SKM-1 treated with dmso at 0.1 percent for 144 hours (cell line): ENCODE measurements at regions not wholly inside any gene's neighbourhood (a gene's known extent, or its start where the extent isn't known, plus 50 kb on each side); places are given as distances from the start of the nearest gene placed in this dataset.

Experiments used
- DNase-seq: peaks from one replicate; lab custom pipeline; 2025; ENCODE audit not compliant: unreplicated experiment; lab: John Stamatoyannopoulos, UW

GRCh38 chr5:26237489-26237888 lies 800.9 kb downstream of the CDH9 start:
- DNase-seq: no peak

DNA sequence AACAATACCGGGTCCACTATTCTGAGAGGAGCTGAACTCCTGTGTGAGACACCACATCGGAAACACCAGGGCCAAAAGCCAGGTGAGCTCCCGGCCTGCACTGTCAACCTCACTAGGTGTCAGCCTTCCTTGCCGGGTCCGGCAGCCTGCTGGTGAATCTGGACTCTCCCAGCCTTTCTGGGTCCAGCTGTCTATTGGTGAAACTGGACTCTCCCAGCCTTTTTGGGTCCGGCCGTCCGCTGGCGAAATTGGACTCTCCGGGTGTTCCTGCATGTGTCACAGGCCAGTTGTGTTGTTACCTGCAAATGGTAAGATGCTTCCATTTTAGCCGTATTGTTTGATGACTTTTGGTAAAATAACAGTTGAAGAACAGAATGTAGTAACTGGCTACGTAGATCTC lies 801.5 kb downstream of the CDH9 start:
- no peak for DNase-seq

GRCh38 chr5:26232706-26233105 lies 805.7 kb downstream of the CDH9 start:
- DNase-seq: no peak

- no peak for DNase-seq
These were observed 807.1 kb downstream of the CDH9 start for GRCh38 chr5:26231316-26231715.

DNA sequence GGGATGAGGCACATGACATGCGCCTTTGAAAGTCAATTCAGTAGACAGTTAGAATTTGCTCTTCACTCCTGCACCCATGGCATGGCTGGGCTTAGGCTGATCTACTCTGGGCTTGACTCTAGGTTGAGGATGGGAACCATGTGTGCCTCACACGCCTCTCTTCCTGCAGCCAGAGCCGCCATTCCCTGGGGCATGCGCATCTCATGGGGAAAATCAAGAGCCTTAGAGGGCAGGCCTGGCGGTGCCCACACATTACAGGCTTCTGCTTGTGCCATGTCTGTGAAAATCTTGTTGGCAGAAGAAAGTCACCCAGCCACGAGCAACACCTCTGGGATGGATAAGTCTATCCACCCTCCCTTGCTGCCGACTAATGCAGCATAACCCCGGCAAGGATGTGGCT lies 808.5 kb downstream of the CDH9 start:
- DNase-seq: no peak

GRCh38 chr5:26227245-26227644 lies 811.1 kb downstream of the CDH9 start:
- DNase-seq: no peak

DNA sequence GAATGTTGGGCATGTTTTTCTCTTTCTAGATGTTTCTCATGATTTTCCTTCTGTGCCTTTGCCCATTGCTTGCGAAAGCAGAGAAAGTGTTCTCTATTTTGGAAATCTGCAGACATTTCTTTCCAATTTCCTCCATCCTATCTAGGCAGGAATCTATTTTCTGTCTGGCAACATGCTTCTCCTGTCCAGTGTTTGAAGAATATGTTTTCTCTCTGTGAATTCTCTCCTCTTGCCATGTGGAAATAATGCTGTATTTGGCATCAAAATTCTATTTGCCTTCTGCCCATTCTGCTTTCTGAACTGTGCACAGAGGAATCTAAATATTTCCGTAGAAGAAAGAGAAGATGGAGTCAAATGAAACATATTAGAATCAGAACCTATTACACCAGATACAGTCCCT lies 833.3 kb downstream of the CDH9 start:
- DNase-seq: no peak

- no peak for DNase-seq
These were observed 844.8 kb downstream of the CDH9 start for GRCh38 chr5:26193626-26194025.

DNA sequence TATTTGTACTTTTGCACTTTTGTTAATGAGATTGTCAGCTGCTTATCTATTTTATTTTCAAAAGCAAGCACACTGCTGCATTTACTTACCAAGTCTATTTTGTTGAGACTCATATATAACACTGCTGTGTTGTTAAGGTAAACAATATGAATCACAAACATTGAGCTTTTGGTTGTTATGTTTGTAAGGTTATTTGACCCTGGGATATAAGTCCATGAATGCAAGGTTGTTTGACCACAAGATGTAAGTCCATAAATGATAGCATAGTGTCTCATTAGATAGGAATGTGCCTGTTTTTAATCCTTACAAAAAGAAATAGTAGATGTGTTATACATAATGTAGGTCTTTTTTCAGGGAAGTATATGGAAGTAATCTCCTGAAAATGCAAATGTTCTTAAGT lies 845.9 kb downstream of the CDH9 start:
- no peak for DNase-seq

- no peak for DNase-seq
These were observed 856.8 kb downstream of the CDH9 start for GRCh38 chr5:26181582-26181981.

- DNase-seq: no peak
These were observed 889.7 kb downstream of the CDH9 start for GRCh38 chr5:26148569-26149107.

DNA sequence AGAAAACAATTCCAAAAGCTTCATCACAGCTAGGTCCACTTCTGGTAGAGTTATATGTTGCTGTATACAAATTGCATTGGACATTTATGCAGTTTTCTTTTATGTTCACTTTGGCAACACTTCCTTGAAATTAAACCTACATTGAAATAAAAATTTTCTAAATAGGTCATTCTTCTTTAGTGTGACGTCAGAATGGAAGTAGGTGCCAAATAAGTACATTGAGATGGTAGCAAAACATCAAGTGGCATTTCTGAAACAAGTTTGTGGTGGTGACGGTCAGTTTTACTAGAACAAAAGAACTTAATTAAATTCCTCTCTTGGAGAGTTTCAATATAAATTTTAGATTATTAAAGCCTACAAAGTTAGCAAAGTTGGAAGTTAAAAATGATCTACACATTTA lies 895.1 kb downstream of the CDH9 start:
- no peak for DNase-seq

GRCh38 chr5:26121338-26121737 lies 917.0 kb downstream of the CDH9 start:
- DNase-seq: no peak

- no peak for DNase-seq
These were observed 934.2 kb downstream of the CDH9 start for GRCh38 chr5:26104175-26104574.

GRCh38 chr5:26060212-26060611 lies 978.2 kb downstream of the CDH9 start:
- DNase-seq: no peak

DNA sequence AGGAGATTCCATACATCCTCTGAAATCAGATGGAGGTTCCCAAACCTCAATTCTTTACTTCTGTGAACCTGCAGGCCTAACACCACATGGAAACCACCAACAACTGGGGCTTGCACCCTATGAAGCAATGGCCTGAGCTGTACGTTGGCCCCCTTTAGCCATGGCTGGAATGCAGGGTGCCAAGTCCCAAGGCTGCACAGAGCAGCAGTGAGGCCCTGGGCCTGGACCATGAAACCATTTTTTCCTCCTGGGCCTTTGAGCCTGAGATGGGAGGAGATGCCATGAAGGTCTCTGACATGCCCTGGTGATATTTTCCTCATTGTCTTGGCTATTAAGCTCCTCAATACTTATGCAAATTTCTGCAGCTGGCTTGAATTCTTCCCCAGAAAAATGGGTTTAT lies 983.8 kb downstream of the CDH9 start:
- no peak for DNase-seq

DNA sequence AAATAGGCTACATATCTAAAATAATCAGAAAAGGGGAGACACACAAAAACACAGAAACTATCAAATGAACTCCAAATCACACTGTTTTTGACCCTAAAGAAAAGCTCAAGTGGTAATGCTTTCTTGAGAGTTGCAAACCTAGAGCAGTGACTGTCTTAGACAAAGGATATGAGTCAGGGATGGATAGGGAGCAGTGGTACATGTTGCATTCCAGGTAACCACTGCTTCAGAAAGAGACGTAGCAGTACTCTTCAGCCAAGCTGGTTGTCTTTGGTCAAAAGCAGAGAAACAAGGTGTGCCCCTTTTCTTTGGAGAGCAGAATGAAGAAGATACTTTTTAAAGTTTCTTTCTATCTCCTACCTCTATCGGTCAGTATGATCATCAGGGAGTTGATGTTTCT lies 1003.6 kb downstream of the CDH9 start:
- DNase-seq: no peak

DNA sequence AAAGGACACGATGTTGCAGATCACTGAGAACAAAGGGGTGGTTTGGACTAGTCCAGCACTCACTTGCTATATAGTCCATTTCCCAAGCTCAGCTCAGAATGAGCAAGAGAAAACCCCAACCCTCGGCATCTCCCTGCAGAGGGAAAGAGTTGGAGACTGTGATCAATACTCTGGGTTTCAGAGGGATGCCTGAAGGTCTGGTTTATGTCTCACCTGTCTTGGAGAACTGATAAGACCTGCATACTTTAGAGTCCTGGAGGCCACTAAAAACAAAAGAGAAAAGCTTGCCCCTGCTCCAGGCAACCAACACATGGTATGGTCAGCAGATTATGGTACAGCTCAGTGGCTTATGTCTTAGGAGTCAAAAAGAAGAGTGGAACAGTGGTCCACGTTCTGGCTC lies 1006.9 kb downstream of the CDH9 start:
- no peak for DNase-seq

DNA sequence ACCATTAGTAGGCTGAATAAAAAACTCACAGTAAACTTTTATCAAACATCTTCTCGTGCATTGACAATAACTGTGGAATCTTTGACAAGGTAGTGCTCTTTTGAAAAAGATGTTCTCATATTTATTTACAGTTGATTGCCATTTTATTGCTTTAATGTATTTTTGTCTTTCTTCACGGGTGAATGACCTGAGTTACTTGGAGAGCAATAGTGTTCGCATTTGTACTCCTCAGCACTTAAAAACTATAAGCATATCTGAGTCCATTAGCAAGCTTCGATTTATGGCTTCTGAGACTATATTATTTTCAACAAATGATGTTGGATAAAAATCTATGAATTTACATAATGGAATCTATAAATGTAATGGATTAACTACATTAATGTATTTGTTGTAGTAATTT lies 1012.3 kb downstream of the CDH9 start:
- DNase-seq: no peak

- DNase-seq: no peak
These were observed 1013.6 kb downstream of the CDH9 start for GRCh38 chr5:26024774-26025173.

DNA sequence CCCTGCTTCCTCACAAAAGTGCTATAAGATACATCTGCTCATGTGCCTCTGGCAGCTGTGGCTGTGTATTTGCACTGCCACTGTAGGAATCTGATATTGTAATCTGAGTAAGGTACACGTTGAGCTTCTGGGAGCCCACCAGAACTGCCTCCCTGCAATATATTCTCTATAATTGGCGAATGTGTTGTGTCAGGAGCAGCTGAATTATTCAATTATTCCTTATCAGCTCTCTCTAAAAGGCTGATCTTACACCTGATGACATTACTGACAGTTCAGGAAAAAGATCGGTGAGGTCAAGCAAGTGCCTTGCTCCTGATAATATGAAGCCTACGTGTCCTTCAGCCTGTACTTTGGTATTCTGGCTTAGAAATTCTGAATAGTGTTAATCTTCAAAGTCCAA lies 1015.0 kb downstream of the CDH9 start:
- DNase-seq: no peak

- DNase-seq: no peak
These were observed 1024.2 kb downstream of the CDH9 start for GRCh38 chr5:26014206-26014605.

DNA sequence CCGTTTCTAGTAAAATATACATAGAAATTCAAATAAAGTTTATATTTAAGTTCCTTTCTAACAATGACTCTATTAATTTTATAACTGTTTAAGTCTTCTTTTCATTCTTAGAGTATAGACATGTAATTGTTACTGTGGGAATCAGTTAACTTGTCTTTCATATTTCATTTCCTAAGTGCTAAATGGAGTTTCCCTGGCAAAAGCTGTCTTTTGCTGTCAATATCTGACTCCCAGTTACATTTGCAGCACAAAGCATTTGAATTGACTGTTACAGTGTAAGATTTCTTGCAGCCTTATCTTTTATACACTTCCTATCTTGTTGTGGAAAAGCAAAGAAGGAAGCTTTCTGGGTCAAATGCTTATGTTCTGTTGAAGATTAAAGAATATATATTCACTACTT lies 1026.3 kb downstream of the CDH9 start:
- no peak for DNase-seq

- DNase-seq: no peak
These were observed 1028.6 kb downstream of the CDH9 start for GRCh38 chr5:26009742-26010141.
